ENCODE measurements at regions not wholly inside any gene's neighbourhood (a gene's known extent, or its start where the extent isn't known, plus 50 kb on each side); places are given as distances from the start of the nearest gene placed in this dataset.

DNA sequence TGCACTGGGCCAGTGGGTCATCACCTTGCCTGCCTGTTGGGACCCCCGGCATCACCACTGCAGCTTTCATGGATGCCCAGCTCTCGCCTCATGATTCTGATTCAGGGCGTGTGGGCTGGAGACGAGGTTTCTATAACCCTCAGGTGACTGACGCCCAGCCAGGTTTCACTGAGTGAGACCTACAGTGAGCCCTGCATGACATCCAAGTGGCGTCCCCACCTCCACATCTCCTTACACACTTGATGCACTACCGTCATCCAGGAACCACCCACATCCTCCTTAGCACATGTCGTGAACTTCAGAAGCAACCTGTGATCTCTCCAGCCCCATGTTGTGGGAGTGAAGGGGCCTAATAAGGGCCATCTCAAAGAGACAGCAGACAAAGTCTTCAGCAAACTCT lies 257.5 kb downstream of the CTTN start (continued):
- TF ChIP-seq ZMYM3 (CRISPR knock-in tag; IDR thresholded peaks at IDR 0.05) (no peak), SMAD1 (CRISPR knock-in tag; IDR thresholded peaks at IDR 0.05; ENCODE audit: borderline replicate concordance, low read depth) (no peak)

DNA sequence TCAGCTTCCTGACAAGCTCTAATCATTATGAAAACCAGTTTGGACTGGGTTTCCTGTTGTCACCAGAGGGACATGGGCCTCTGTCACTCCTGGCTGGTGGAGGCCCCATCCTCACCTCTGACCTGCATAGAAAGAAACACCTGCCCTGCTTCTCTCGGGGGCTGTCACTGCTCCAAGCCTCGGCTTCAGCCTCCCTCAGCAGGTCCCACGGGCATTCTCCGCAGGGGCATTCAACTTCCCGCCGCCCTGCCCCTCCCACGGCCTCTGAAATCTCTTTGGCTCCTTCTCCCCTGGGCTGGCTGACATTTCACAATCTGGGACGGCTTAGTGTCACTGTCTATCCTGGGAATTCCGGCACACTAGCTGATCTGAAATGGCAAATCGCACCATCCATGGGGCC lies 257.9 kb downstream of the CTTN start:
- BruUV-seq (replicated peaks): no TSS peak
- Histone ChIP-seq H3K27me3 (ENCODE audit: control insufficient read depth in 1 of 2, insufficient read depth in 2 of 2, low read length in 2 of 2) (no peaks in the 10 kb centered on the region), H3K4me2 (ENCODE audit: low read depth, low read length) (peak overlapping the region; percentile 9), H3K79me2 (ENCODE audit: insufficient read depth, low read length) (peaks cover 2% of the 10 kb centered on the region), H3K27ac (ENCODE audit: extremely low read length, insufficient read depth, low read length) (no peak overlapping the region), H3K4me1 (ENCODE audit: insufficient read depth, low read length) (peaks cover 38% of the 10 kb centered on the region), H3K9ac (ENCODE audit: insufficient read depth, low read depth, low read length) (no peak overlapping the region), H3K9me3 (ENCODE audit: low read length) (no peaks in the 10 kb centered on the region), H3K36me3 (replicated peaks in 1 of 2; ENCODE audit: control insufficient read depth in 1 of 2, insufficient read depth in 2 of 2, low read length in 2 of 2) (peaks cover 10 to 24% of the 10 kb centered on the region in 2 experiments; a peak in 4 of 5 replicates), H3K4me3 (replicated peaks in 1 of 3; ENCODE audit: insufficient read depth in 1 of 3, low read depth in 2 of 3, low read length in 3 of 3) (no peak overlapping the region), H4K20me1 (ENCODE audit: insufficient read depth, low read length) (peaks cover 32% of the 10 kb centered on the region; the same call in 1 of the 2 replicates), H2AFZ (ENCODE audit: low read length) (no peak overlapping the region)
- ATAC-seq (peak; percentile 53), FAIRE-seq (no peak), DNase-seq (ENCODE audit: low spot score) (no peak)
- ChIA-PET CTCF (ENCODE audit: low intra/inter-chr PET ratio, low total read pairs) (no interaction called here), POLR2A (no interaction called here)
- intact Hi-C loops (cut with micrococcal nuclease; ENCODE audit: unreplicated experiment) (no loop called here), in situ Hi-C loops (cut with HindIII; ENCODE audit: extremely low pct_ligation_motif_present, low pct_unique_long_range_greater_than_20kb) (no loop called here)
- WGBS (ENCODE audit: low lambda C conversion rate): 68% methylated on average over 8 of the region's 10 CpGs
- TF ChIP-seq ZSCAN25 (CRISPR knock-in tag; IDR thresholded peaks at IDR 0.05): no peak
- TF ChIP-seq ZNF33A (CRISPR knock-in tag; IDR thresholded peaks at IDR 0.05; ENCODE audit: borderline replicate concordance): no peak
- no peak for TF ChIP-seq ZNF552 (CRISPR knock-in tag; IDR thresholded peaks at IDR 0.05; ENCODE audit: borderline replicate concordance)
- TF ChIP-seq, protein P1, sequence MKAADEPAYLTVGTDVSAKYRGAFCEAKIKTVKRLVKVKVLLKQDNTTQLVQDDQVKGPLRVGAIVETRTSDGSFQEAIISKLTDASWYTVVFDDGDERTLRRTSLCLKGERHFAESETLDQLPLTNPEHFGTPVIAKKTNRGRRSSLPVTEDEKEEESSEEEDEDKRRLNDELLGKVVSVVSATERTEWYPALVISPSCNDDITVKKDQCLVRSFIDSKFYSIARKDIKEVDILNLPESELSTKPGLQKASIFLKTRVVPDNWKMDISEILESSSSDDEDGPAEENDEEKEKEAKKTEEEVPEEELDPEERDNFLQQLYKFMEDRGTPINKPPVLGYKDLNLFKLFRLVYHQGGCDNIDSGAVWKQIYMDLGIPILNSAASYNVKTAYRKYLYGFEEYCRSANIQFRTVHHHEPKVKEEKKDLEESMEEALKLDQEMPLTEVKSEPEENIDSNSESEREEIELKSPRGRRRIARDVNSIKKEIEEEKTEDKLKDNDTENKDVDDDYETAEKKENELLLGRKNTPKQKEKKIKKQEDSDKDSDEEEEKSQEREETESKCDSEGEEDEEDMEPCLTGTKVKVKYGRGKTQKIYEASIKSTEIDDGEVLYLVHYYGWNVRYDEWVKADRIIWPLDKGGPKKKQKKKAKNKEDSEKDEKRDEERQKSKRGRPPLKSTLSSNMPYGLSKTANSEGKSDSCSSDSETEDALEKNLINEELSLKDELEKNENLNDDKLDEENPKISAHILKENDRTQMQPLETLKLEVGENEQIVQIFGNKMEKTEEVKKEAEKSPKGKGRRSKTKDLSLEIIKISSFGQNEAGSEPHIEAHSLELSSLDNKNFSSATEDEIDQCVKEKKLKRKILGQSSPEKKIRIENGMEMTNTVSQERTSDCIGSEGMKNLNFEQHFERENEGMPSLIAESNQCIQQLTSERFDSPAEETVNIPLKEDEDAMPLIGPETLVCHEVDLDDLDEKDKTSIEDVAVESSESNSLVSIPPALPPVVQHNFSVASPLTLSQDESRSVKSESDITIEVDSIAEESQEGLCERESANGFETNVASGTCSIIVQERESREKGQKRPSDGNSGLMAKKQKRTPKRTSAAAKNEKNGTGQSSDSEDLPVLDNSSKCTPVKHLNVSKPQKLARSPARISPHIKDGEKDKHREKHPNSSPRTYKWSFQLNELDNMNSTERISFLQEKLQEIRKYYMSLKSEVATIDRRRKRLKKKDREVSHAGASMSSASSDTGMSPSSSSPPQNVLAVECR (CRISPR knock-in tag; IDR thresholded peaks at IDR 0.05; ENCODE audit: borderline replicate concordance): 0 out of 2 replicates have a peak, but pooled peaks have one; percentile 13
- no peak for TF ChIP-seq ZNF644 (CRISPR knock-in tag; IDR thresholded peaks at IDR 0.05; ENCODE audit: low read depth)
- TF ChIP-seq, protein P2, sequence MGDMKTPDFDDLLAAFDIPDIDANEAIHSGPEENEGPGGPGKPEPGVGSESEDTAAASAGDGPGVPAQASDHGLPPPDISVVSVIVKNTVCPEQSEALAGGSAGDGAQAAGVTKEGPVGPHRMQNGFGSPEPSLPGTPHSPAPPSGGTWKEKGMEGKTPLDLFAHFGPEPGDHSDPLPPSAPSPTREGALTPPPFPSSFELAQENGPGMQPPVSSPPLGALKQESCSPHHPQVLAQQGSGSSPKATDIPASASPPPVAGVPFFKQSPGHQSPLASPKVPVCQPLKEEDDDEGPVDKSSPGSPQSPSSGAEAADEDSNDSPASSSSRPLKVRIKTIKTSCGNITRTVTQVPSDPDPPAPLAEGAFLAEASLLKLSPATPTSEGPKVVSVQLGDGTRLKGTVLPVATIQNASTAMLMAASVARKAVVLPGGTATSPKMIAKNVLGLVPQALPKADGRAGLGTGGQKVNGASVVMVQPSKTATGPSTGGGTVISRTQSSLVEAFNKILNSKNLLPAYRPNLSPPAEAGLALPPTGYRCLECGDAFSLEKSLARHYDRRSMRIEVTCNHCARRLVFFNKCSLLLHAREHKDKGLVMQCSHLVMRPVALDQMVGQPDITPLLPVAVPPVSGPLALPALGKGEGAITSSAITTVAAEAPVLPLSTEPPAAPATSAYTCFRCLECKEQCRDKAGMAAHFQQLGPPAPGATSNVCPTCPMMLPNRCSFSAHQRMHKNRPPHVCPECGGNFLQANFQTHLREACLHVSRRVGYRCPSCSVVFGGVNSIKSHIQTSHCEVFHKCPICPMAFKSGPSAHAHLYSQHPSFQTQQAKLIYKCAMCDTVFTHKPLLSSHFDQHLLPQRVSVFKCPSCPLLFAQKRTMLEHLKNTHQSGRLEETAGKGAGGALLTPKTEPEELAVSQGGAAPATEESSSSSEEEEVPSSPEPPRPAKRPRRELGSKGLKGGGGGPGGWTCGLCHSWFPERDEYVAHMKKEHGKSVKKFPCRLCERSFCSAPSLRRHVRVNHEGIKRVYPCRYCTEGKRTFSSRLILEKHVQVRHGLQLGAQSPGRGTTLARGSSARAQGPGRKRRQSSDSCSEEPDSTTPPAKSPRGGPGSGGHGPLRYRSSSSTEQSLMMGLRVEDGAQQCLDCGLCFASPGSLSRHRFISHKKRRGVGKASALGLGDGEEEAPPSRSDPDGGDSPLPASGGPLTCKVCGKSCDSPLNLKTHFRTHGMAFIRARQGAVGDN (CRISPR knock-in tag; IDR thresholded peaks at IDR 0.05): peak; percentile 53
- TF ChIP-seq SPEN (CRISPR knock-in tag; IDR thresholded peaks at IDR 0.05; ENCODE audit: low read depth): no peak
- TF ChIP-seq, protein P3, sequence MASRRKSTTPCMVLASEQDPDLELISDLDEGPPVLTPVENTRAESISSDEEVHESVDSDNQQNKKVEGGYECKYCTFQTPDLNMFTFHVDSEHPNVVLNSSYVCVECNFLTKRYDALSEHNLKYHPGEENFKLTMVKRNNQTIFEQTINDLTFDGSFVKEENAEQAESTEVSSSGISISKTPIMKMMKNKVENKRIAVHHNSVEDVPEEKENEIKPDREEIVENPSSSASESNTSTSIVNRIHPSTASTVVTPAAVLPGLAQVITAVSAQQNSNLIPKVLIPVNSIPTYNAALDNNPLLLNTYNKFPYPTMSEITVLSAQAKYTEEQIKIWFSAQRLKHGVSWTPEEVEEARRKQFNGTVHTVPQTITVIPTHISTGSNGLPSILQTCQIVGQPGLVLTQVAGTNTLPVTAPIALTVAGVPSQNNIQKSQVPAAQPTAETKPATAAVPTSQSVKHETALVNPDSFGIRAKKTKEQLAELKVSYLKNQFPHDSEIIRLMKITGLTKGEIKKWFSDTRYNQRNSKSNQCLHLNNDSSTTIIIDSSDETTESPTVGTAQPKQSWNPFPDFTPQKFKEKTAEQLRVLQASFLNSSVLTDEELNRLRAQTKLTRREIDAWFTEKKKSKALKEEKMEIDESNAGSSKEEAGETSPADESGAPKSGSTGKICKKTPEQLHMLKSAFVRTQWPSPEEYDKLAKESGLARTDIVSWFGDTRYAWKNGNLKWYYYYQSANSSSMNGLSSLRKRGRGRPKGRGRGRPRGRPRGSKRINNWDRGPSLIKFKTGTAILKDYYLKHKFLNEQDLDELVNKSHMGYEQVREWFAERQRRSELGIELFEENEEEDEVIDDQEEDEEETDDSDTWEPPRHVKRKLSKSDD (CRISPR knock-in tag; IDR thresholded peaks at IDR 0.05; ENCODE audit: low read depth): no peak
